ENCODE measurements at regions not wholly inside any gene's neighbourhood (a gene's known extent, or its start where the extent isn't known, plus 50 kb on each side); places are given as distances from the start of the nearest gene placed in this dataset.

GRCh38 chr2:129893244-129893643 is 86.2 kb upstream of the RAB6C start:
- TF ChIP-seq CTCF (IDR thresholded peaks at IDR 0.05; ENCODE audit: low read depth, low read length, poor library complexity, severe bottlenecking) (no peak), EZH2phosphoT487 (IDR thresholded peaks at IDR 0.05; ENCODE audit: borderline replicate concordance, low read length) (no peak)

All from DOHH2 (cell line).